ENCODE measurements at regions not wholly inside any gene's neighbourhood (a gene's known extent, or its start where the extent isn't known, plus 50 kb on each side); places are given as distances from the start of the nearest gene placed in this dataset.

DNA sequence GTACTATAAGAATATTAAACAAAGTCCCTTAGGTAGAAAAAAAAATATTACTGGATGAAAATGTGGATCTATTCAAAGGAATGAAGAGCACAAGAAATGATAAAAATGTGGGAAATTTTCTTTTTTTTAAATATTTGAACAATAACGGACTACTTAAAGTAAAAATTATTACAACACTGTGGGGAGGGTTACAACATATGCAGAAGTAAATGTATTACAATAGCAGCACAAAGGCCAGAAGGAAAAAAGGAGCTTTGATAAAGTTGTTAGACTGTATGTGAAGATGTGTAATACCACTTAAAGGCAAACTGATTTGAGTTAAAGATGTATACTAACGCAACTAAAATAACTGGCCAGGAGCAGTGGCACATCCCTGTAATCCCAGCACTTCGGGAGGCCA is 427.1 kb downstream of the SHQ1 start:
- TF ChIP-seq CTCF (IDR thresholded peaks at IDR 0.05; ENCODE audit: insufficient read depth, low read length, poor library complexity, severe bottlenecking) (no peak), EZH2phosphoT487 (conservative IDR thresholded peaks at IDR 0.05; ENCODE audit: low read length) (no peak)

All from SU-DHL-6 (cell line).